NCI-H146 treated with DMSO at 0.1 percent for 48 hours (cell line): ENCODE measurements at regions not wholly inside any gene's neighbourhood (a gene's known extent, or its start where the extent isn't known, plus 50 kb on each side); places are given as distances from the start of the nearest gene placed in this dataset.

Experiments used
- DNase-seq: peaks from one replicate; lab custom pipeline; 2025; ENCODE audit not compliant: unreplicated experiment; lab: John Stamatoyannopoulos, UW

DNA sequence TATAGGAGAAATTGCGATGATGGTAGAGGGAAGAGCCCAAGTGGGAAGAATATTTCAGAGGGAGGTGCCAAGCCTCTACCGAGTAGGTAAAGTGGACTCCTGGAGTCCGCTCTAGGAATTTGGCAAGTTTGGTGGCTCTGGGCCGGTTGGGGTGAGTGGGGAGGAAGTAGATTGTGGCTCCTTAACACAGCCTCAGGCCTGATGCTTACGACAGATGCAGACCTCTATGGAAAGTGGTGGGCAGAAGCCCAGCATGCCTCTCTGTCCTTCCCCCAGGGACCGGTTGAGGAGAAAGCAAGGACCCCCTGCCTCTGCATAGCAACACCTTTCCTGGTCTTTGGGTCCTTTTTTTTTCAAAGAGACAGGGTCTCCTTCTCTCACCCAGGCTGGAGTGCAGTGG lies 55.9 kb upstream of the SIAH1 start:
- DNase-seq, result no peak

DNA sequence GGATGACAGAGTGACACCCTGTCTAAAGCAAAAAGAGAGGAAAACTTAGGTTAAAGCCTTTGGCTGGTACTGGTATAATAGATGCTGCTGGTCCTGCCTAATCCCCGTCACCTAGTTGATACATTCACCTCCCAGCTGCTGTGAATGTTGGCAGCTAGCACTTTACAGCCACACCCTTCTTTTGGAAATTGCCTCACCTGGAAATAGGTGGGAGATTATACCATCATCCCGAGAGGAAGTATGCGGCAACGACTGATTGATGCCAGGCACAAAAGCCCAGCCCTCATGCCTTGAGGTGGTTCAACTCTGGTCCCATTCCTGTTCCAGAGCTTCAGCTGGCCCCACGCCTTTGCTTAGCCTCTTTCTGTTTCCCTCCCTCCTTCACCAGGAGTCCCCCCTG lies 53.2 kb upstream of the SIAH1 start:
- no peak for DNase-seq

DNA sequence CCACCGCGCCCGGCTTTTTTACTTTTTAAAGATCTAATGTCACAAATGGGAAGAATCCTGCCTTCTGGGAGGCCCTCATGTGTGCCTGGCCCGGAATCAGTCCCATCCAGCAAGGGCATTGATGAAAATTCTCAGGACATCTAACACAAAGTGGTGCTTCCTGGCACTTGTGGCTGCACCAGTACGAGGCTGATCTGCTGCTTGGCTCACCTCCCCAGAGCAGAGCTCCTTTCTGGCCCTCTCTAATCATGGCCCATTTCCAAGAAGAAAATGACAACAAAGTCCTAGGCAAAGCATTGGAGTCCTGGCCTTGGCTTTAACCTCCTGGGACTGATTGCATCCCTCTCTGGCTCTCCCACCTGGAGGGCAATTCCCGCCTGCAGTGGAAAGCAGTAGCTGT lies 50.7 kb upstream of the SIAH1 start:
- DNase-seq, result no peak

DNA sequence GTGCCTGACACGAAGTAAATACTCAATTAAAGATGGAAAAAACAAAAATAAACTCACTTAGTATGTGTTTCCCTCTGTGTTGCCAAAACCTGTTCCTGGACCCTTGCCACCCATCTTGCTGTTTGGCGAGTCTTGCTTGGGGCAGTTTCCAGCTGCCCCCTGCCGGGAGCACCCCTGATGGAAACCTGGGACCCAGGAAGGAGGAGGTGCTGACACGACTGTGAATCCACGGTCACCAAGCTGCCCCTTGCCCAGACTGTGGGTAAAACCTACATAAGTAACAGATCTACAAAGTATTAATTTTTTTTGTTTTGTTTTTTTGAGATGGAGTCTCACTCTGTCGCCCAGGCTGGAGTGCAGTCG lies 50.1 kb upstream of the SIAH1 start:
- DNase-seq, result no peak
